Uterus (tissue), 2 donors: ENCODE measurements at regions not wholly inside any gene's neighbourhood (a gene's known extent, or its start where the extent isn't known, plus 50 kb on each side); places are given as distances from the start of the nearest gene placed in this dataset.
"Not testable (repeated sequence)": the region's sequence is repeated elsewhere in the genome, so short reads cannot be mapped to it uniquely, and the experiment has no call there.

Experiments
- CTCF ChIP-seq, 4 experiments: fragments of 200-600 bp in 2 of 4; fragments of 450-650 bp in 2 of 4; sonication (generic) in 2 of 4; IDR thresholded peaks; one replicate each; pipeline ENCODE4 v1.5.1; 2016 to 2019; ENCODE audit warnings: antibody characterized with exemption in 4 of 4, mild to moderate bottlenecking in 2 of 4, moderate library complexity in 1 of 4
- POLR2A ChIP-seq, 2 donors: fragments of 450-650 bp; IDR thresholded peaks; one replicate each; pipeline ENCODE4 v1.6.1; 2016; ENCODE audit warnings: antibody characterized with exemption in 2 of 2, mild to moderate bottlenecking in 1 of 2, moderate library complexity in 1 of 2

- TF ChIP-seq CTCF, POLR2A (IDR thresholded peaks at IDR 0.05): not testable (repeated sequence)
Measured at GRCh38 chr15:20986775-20987174, 120.7 kb upstream of the POTEB2 start.
